HCT116 (cell line): ENCODE measurements at regions not wholly inside any gene's neighbourhood (a gene's known extent, or its start where the extent isn't known, plus 50 kb on each side); places are given as distances from the start of the nearest gene placed in this dataset.

ENCODE experiments used
- ATAC-seq: fragments of 200-7000 bp; cut with Tn5 transposase; 2 replicates; pipeline ENCODE4 v1.9.1; 2020; ENCODE audit warnings: mild to moderate bottlenecking, moderate library complexity
- BruUV-seq: library from RNA; stranded (reverse); fragments of 400-500 nt; replicated peaks from 2 replicates; lab custom pipeline; 2021; lab: Mats Ljungman, UMichigan
- CTCF ChIA-PET: fragments of 300-600 bp; sonication (Branson Sonifier 250); formaldehyde crosslinking; loops from one replicate; lab custom pipeline; 2021; ENCODE audit warnings: antibody characterized with exemption; lab: Charles Lee
- POLR2A ChIA-PET: fragments of 300-600, 350-600 bp; sonication (Branson Sonifier 250); formaldehyde crosslinking; loops from one replicate; lab custom pipeline; 2021; ENCODE audit warnings: antibody characterized with exemption; lab: Charles Lee
- RAD21 ChIA-PET, 2 experiments: fragments of 300-600 bp; sonication (Branson Sonifier 250); formaldehyde crosslinking; loops; one replicate each; lab custom pipeline; 2023; ENCODE audit warnings: low total read pairs in 2 of 2; ENCODE audit not compliant: uncharacterized antibody in 2 of 2, unreplicated experiment in 2 of 2, low non-redundant PET in 1 of 2; lab: Charles Lee
- DNase-seq: peaks from one replicate; pipeline ENCODE4 v3.0.0-alpha.2; 2010; ENCODE audit warnings: low read depth, low spot score
- H2AFZ ChIP-seq: fragments of 200-600 bp; shearing (Covaris generic), sonication (generic); 2 replicates; pipeline ENCODE4 v1.6.1; 2017; ENCODE audit warnings: low read depth, mixed run types, mixed read lengths, antibody characterized with exemption, low read length; ENCODE audit not compliant: poor library complexity, severe bottlenecking
- H3K27ac ChIP-seq: 2 replicates; pipeline ENCODE4 v1.5.1; 2012; ENCODE audit warnings: low read depth, low read length
- H3K27me3 ChIP-seq: fragments of 200-600 bp; sonication (generic); 2 replicates; pipeline ENCODE4 v1.6.1; 2016; ENCODE audit warnings: mixed run types, low read length, mixed read lengths; ENCODE audit not compliant: insufficient read depth
- H3K36me3 ChIP-seq, 2 experiments: fragments of 200-500 bp in 1 of 2; fragments of 200-600 bp in 1 of 2; sonication (Bioruptor generic) in 1 of 2; sonication (generic) in 1 of 2; 2 replicates each; pipeline versions ENCODE4 v1.5.1 to v1.6.1; 2014 to 2016; ENCODE audit warnings: low read length in 2 of 2, inconsistent platforms in 1 of 2, mixed read lengths in 1 of 2, mixed run types in 1 of 2; ENCODE audit not compliant: insufficient read depth in 2 of 2, control insufficient read depth in 1 of 2
- H3K4me1 ChIP-seq, 2 experiments: fragments of 200-600 bp in 1 of 2; sonication (generic) in 1 of 2; 2 replicates each; pipeline versions ENCODE4 v1.5.1 to v1.6.1; 2012 to 2017; ENCODE audit warnings: low read length in 2 of 2, inconsistent platforms in 1 of 2, mild to moderate bottlenecking in 1 of 2, mixed read lengths in 1 of 2, mixed run types in 1 of 2, moderate library complexity in 1 of 2; ENCODE audit not compliant: insufficient read depth in 2 of 2, control insufficient read depth in 1 of 2
- H3K4me2 ChIP-seq: fragments of 200-600 bp; sonication (generic); 2 replicates; pipeline ENCODE4 v1.6.1; 2017; ENCODE audit warnings: mixed run types, low read length, mixed read lengths
- H3K4me3 ChIP-seq, 2 experiments: fragments of 200-600 bp in 1 of 2; sonication (generic) in 1 of 2; replicated peaks in 1 of 2; 2 replicates each; pipeline ENCODE4 v1.5.1; 2011 to 2016; ENCODE audit warnings: low read length in 2 of 2, control low read depth in 1 of 2, low read depth in 1 of 2, mild to moderate bottlenecking in 1 of 2, mixed read lengths in 1 of 2, mixed run types in 1 of 2
- H3K79me2 ChIP-seq: fragments of 200-600 bp; sonication (generic); 2 replicates; pipeline ENCODE4 v1.6.1; 2017; ENCODE audit warnings: mild to moderate bottlenecking, mixed run types, low read length, moderate library complexity, mixed read lengths; ENCODE audit not compliant: insufficient read depth
- H3K9ac ChIP-seq: fragments of 200-600 bp; sonication (generic); 2 replicates; pipeline ENCODE4 v1.6.1; 2016; ENCODE audit warnings: low read length, mixed read lengths
- H3K9me2 ChIP-seq: fragments of 200-600 bp; sonication (generic), shearing (Covaris generic); 2 replicates; pipeline ENCODE4 v1.6.1; 2017; ENCODE audit warnings: mixed run types, mild to moderate bottlenecking, moderate library complexity; ENCODE audit not compliant: insufficient read depth
- H3K9me3 ChIP-seq, 2 experiments: fragments of 200-500 bp in 1 of 2; fragments of 200-600 bp in 1 of 2; sonication (Bioruptor generic) in 1 of 2; sonication (generic) in 1 of 2; 2 replicates each; pipeline ENCODE4 v1.6.1; 2014 to 2017; ENCODE audit warnings: low read length in 2 of 2, mixed read lengths in 2 of 2, inconsistent platforms in 1 of 2, low read depth in 1 of 2, mild to moderate bottlenecking in 1 of 2, mixed run types in 1 of 2, moderate library complexity in 1 of 2; ENCODE audit not compliant: control insufficient read depth in 1 of 2, insufficient read depth in 1 of 2
- H4K20me1 ChIP-seq: fragments of 200-600 bp; sonication (generic), shearing (Covaris generic); 2 replicates; pipeline ENCODE4 v1.6.1; 2017; ENCODE audit warnings: mixed run types, mild to moderate bottlenecking, moderate library complexity; ENCODE audit not compliant: insufficient read depth
- CBX3 ChIP-seq: IDR thresholded peaks from 2 replicates; pipeline ENCODE4 v1.6.1; 2012; ENCODE audit warnings: low read depth
- CEBPB ChIP-seq: IDR thresholded peaks from 2 replicates; pipeline ENCODE4 v1.6.1; 2012; ENCODE audit warnings: low read depth
- ELF1 ChIP-seq: IDR thresholded peaks from 2 replicates; pipeline ENCODE4 v1.6.1; 2012; ENCODE audit warnings: low read depth, borderline replicate concordance
- EZH2 ChIP-seq: fragments of 200-600 bp; sonication (generic); IDR thresholded peaks from 2 replicates; pipeline ENCODE4 v1.6.1; 2017; ENCODE audit warnings: antibody characterized with exemption, mixed run types
- FOSL1 ChIP-seq: IDR thresholded peaks from 2 replicates; pipeline ENCODE4 v1.6.1; 2012; ENCODE audit warnings: low read depth
- JUND ChIP-seq: IDR thresholded peaks from 2 replicates; pipeline ENCODE4 v1.6.1; 2012
- RAD21 ChIP-seq: IDR thresholded peaks from 2 replicates; pipeline ENCODE4 v1.6.1; 2012; ENCODE audit warnings: low read depth, mild to moderate bottlenecking
- SP1 ChIP-seq: IDR thresholded peaks from 2 replicates; pipeline ENCODE4 v1.6.1; 2012; ENCODE audit warnings: low read depth
- SRF ChIP-seq: IDR thresholded peaks from 2 replicates; pipeline ENCODE4 v1.6.1; 2012; ENCODE audit warnings: low read depth
- ZNF274 ChIP-seq: fragments of 200-500 bp; sonication (Bioruptor generic); IDR thresholded peaks from 2 replicates; pipeline ENCODE4 v1.6.1; 2014; ENCODE audit warnings: mild to moderate bottlenecking, low read depth, low read length, inconsistent platforms
- intact Hi-C: fragments of 100-400 bp; cut with micrococcal nuclease; formaldehyde crosslinking; loops from 2 replicates; pipeline ENCODE4 v1.10.0; 2022
- TF ChIP-seq, protein P1 (sequence below): IDR thresholded peaks from 2 replicates; pipeline ENCODE4 v1.6.1; 2012
- TF ChIP-seq, protein P2 (sequence below), 3 experiments: fragments of 200-600 bp in 1 of 3; sonication (generic) in 1 of 3; IDR thresholded peaks in 2 of 3; conservative IDR thresholded peaks in 1 of 3; 2 replicates each; pipeline ENCODE4 v1.5.1; 2012 to 2017; ENCODE audit warnings: low read depth in 2 of 3, low read length in 2 of 3, antibody characterized with exemption in 1 of 3, borderline replicate concordance in 1 of 3, control low read depth in 1 of 3, mild to moderate bottlenecking in 1 of 3, mixed read lengths in 1 of 3, mixed run types in 1 of 3, moderate library complexity in 1 of 3; ENCODE audit not compliant: insufficient read depth in 1 of 3

DNA sequence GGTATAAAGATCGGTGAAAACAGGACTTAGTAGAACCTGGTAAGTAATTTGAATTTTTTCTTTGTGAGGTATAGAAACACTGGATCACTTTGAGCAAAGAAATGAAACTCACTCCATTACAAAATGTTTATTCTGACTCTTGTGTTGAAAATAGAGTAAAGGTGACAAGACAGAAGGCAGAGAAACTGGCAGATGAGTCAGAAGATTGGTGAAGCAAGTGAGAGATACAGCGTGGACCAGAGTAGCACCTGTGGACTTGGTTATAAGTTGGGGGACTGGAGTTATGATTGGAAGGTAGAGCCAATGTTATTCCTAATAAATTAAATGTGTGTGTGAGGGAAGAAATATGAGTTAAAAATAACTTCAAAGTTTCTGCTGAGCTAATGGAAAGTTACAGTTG, 620.9 kb downstream of the ZWINT start (continued):
- TF ChIP-seq, protein P1, sequence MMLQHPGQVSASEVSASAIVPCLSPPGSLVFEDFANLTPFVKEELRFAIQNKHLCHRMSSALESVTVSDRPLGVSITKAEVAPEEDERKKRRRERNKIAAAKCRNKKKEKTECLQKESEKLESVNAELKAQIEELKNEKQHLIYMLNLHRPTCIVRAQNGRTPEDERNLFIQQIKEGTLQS: no peak

DNA sequence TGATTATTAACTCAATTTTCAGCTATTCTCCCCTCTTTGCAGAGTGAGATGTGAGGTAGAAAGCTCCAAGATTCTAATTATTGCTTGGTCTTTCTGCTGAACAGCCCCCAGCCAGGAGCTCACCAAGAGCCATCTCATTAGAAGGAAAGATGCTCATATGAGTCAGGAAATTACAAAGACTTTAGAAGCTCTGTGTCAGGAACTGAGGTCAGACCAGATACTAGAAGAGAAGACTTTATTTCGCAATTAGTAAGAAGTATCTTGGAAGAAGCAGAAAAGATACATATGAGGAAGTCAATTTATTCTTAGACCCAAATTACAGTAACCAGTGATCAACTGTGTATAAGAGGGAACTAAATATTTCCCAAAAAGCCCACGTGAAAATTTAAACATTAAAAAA, 626.9 kb downstream of the ZWINT start:
- no peaks in the 10 kb centered on the region for H4K20me1 ChIP-seq
- ChIA-PET RAD21 (no interaction called here), CTCF (no interaction called here), POLR2A (no interaction called here)
- H3K9me3 ChIP-seq: peaks cover 15 to 17% of the 10 kb centered on the region in 2 experiments; a peak in 3 of 4 replicates
- no peaks in the 10 kb centered on the region for H3K79me2 ChIP-seq
- no peak overlapping the region for H2AFZ ChIP-seq
- TF ChIP-seq CEBPB: no peak
- TF ChIP-seq RAD21: no peak
- TF ChIP-seq, protein P1: no peak
- no peak for TF ChIP-seq FOSL1
- no peak for TF ChIP-seq EZH2
- no peak for TF ChIP-seq CBX3
- TF ChIP-seq SRF: no peak
- no peak for TF ChIP-seq JUND
- TF ChIP-seq, protein P2, sequence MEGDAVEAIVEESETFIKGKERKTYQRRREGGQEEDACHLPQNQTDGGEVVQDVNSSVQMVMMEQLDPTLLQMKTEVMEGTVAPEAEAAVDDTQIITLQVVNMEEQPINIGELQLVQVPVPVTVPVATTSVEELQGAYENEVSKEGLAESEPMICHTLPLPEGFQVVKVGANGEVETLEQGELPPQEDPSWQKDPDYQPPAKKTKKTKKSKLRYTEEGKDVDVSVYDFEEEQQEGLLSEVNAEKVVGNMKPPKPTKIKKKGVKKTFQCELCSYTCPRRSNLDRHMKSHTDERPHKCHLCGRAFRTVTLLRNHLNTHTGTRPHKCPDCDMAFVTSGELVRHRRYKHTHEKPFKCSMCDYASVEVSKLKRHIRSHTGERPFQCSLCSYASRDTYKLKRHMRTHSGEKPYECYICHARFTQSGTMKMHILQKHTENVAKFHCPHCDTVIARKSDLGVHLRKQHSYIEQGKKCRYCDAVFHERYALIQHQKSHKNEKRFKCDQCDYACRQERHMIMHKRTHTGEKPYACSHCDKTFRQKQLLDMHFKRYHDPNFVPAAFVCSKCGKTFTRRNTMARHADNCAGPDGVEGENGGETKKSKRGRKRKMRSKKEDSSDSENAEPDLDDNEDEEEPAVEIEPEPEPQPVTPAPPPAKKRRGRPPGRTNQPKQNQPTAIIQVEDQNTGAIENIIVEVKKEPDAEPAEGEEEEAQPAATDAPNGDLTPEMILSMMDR (IDR thresholded peaks at IDR 0.05 in 2 of 3, conservative IDR thresholded peaks at IDR 0.05 in 1 of 3; ENCODE audit: borderline replicate concordance in 1 of 3, insufficient read depth in 1 of 3, low read depth in 2 of 3, low read length in 2 of 3): no peak
- TF ChIP-seq ZNF274: no peak
- no peak for TF ChIP-seq SP1
- no peak for TF ChIP-seq ELF1
- no peak overlapping the region for H3K4me2 ChIP-seq
- no peaks in the 10 kb centered on the region for H3K27me3 ChIP-seq
- ATAC-seq (no peak), DNase-seq (no peak)
- no peak overlapping the region for H3K9ac ChIP-seq
- BruUV-seq: no TSS peak
- H3K9me2 ChIP-seq: no peaks in the 10 kb centered on the region
- H3K27ac ChIP-seq: no peak overlapping the region
- no peaks in the 10 kb centered on the region for H3K36me3 ChIP-seq
- H3K4me3 ChIP-seq: no peak overlapping the region
- intact Hi-C loops: no loop called here
- no peaks in the 10 kb centered on the region for H3K4me1 ChIP-seq
